ENCODE measurements at regions not wholly inside any gene's neighbourhood (a gene's known extent, or its start where the extent isn't known, plus 50 kb on each side); places are given as distances from the start of the nearest gene placed in this dataset.

GRCh38 chr9:82153032-82153431 is 164.5 kb downstream of the SPATA31D1 start:
- in situ Hi-C loops (cut with MboI; ENCODE audit: low pct_unique_long_range_greater_than_20kb, low sequenced_read_pairs, unreplicated experiment): no loop called here
- DNase-seq (ENCODE audit: low spot score): no peak
- no peak for TF ChIP-seq CTCF (IDR thresholded peaks at IDR 0.05; ENCODE audit: extremely low read depth, insufficient read depth, missing control alignments)

GRCh38 chr9:82154573-82154972 is 166.0 kb downstream of the SPATA31D1 start:
- no peak for DNase-seq (ENCODE audit: low spot score)
- no peak for TF ChIP-seq CTCF (IDR thresholded peaks at IDR 0.05; ENCODE audit: extremely low read depth, insufficient read depth, missing control alignments)
- in situ Hi-C loops (cut with MboI; ENCODE audit: low pct_unique_long_range_greater_than_20kb, low sequenced_read_pairs, unreplicated experiment): no loop called here

- no peak for TF ChIP-seq CTCF (IDR thresholded peaks at IDR 0.05; ENCODE audit: extremely low read depth, insufficient read depth, missing control alignments)
- in situ Hi-C loops (cut with MboI; ENCODE audit: low pct_unique_long_range_greater_than_20kb, low sequenced_read_pairs, unreplicated experiment): no loop called here
- DNase-seq (ENCODE audit: low spot score): no peak
These were observed 173.3 kb downstream of the SPATA31D1 start for GRCh38 chr9:82161876-82162275.

- in situ Hi-C loops (cut with MboI; ENCODE audit: low pct_unique_long_range_greater_than_20kb, low sequenced_read_pairs, unreplicated experiment): no loop called here
- TF ChIP-seq CTCF (IDR thresholded peaks at IDR 0.05; ENCODE audit: extremely low read depth, insufficient read depth, missing control alignments): no peak
- DNase-seq (ENCODE audit: low spot score): no peak
These were observed 175.6 kb downstream of the SPATA31D1 start for GRCh38 chr9:82164159-82164558.

GRCh38 chr9:82167296-82167695 is 178.7 kb downstream of the SPATA31D1 start:
- in situ Hi-C loops (cut with MboI; ENCODE audit: low pct_unique_long_range_greater_than_20kb, low sequenced_read_pairs, unreplicated experiment): no loop called here
- TF ChIP-seq CTCF (IDR thresholded peaks at IDR 0.05; ENCODE audit: extremely low read depth, insufficient read depth, missing control alignments): no peak
- no peak for DNase-seq (ENCODE audit: low spot score)

GRCh38 chr9:82168585-82168984 is 180.0 kb downstream of the SPATA31D1 start:
- in situ Hi-C loops (cut with MboI; ENCODE audit: low pct_unique_long_range_greater_than_20kb, low sequenced_read_pairs, unreplicated experiment): no loop called here
- TF ChIP-seq CTCF (IDR thresholded peaks at IDR 0.05; ENCODE audit: extremely low read depth, insufficient read depth, missing control alignments): no peak
- DNase-seq (ENCODE audit: low spot score): no peak

GRCh38 chr9:82170866-82171265 is 182.3 kb downstream of the SPATA31D1 start:
- in situ Hi-C loops (cut with MboI; ENCODE audit: low pct_unique_long_range_greater_than_20kb, low sequenced_read_pairs, unreplicated experiment): no loop called here
- no peak for TF ChIP-seq CTCF (IDR thresholded peaks at IDR 0.05; ENCODE audit: extremely low read depth, insufficient read depth, missing control alignments)
- no peak for DNase-seq (ENCODE audit: low spot score)

Data from GM13977 (cell line).